ENCODE measurements at regions not wholly inside any gene's neighbourhood (a gene's known extent, or its start where the extent isn't known, plus 50 kb on each side); places are given as distances from the start of the nearest gene placed in this dataset.

DNA sequence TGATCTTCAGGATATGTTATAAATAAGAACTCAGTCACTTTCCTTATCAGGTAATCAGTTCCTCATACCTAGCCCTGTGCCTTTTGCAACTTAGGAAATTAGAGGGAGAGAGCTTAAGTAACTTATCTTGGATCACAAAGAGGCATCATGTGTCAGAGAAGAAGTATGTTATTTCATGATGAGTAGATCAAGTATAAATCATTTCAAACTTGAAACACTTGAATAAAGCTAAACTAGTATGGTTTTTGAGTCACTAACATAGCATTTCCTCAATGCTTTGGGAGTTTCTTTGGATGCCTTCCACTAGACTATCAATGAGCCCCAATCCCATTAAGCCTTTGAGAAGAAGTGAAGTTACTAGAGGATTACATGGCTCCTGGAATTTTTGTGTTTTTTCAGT, 102.6 kb upstream of the TNFAIP3 start:
- H3K9me3 ChIP-seq, result peaks cover 0 to 11% (median 0%) of the 10 kb centered on the region in 3 donors
- no peak for TF ChIP-seq EP300 (IDR thresholded peaks at IDR 0.05)
- TF ChIP-seq POLR2AphosphoS5 (IDR thresholded peaks at IDR 0.05), result no peak
- TF ChIP-seq POLR2A (IDR thresholded peaks at IDR 0.05), result no peak
- TF ChIP-seq CTCF (IDR thresholded peaks at IDR 0.05), result no peak
- no peak overlapping the region for H3K4me3 ChIP-seq
- no peak overlapping the region for H3K27ac ChIP-seq
- no peaks in the 10 kb centered on the region for H3K4me1 ChIP-seq
- no peak for ATAC-seq
- H3K36me3 ChIP-seq, result no peaks in the 10 kb centered on the region
- H3K27me3 ChIP-seq, result no peaks in the 10 kb centered on the region

DNA sequence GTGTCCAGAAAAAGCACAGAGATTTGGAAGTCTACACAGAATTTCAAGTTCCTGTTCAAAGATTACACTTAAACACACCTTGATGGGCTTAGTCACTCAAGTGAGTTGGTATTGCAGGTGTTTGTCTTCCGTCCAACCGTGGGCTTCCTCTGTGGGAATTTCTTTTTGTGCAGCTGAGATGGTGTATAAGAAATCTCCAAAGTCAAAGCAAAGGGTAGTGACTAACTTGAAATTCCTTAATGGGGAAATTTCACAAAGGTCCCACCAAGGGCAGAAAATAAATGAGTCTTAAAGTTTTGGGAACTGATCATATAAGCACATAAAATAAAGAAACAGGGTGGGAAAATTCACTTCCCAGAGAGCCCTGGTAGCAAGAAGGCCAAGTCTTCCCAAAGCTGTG, 102.0 kb upstream of the TNFAIP3 start:
- H3K27ac ChIP-seq, result no peak overlapping the region
- 94 to 100% methylated on average over 2 of the region's 2 CpGs for WGBS, 2 donors (ENCODE audit: low coverage in 1 of 2)
- no peaks in the 10 kb centered on the region for H3K36me3 ChIP-seq
- H3K4me1 ChIP-seq, result no peaks in the 10 kb centered on the region
- H3K9me3 ChIP-seq, result peaks cover 0 to 11% (median 0%) of the 10 kb centered on the region in 3 donors
- no peak for ATAC-seq
- H3K27me3 ChIP-seq, result no peaks in the 10 kb centered on the region
- no peak overlapping the region for H3K4me3 ChIP-seq
- TF ChIP-seq CTCF (IDR thresholded peaks at IDR 0.05), result no peak
- no peak for TF ChIP-seq POLR2AphosphoS5 (IDR thresholded peaks at IDR 0.05)
- TF ChIP-seq EP300 (IDR thresholded peaks at IDR 0.05), result no peak
- no peak for TF ChIP-seq POLR2A (IDR thresholded peaks at IDR 0.05)

- WGBS, 2 donors (ENCODE audit: low coverage in 1 of 2), result 91 to 100% methylated on average over 4 of the region's 5 CpGs
- TF ChIP-seq EP300 (IDR thresholded peaks at IDR 0.05) (no peak), CTCF (IDR thresholded peaks at IDR 0.05) (no peak), POLR2A (IDR thresholded peaks at IDR 0.05) (no peak), POLR2AphosphoS5 (IDR thresholded peaks at IDR 0.05) (no peak)
- no peak for ATAC-seq
Measured at GRCh38 chr6:137766596-137767370, 100.3 kb upstream of the TNFAIP3 start.

GRCh38 chr6:137767465-137767864, 99.6 kb upstream of the TNFAIP3 start:
- peaks cover 0 to 11% (median 0%) of the 10 kb centered on the region in 3 donors for H3K9me3 ChIP-seq
- H3K27ac ChIP-seq, result no peak overlapping the region
- TF ChIP-seq EP300 (IDR thresholded peaks at IDR 0.05) (no peak), POLR2A (IDR thresholded peaks at IDR 0.05) (no peak), POLR2AphosphoS5 (IDR thresholded peaks at IDR 0.05) (no peak), CTCF (IDR thresholded peaks at IDR 0.05) (no peak)
- ATAC-seq, result no peak
- H3K36me3 ChIP-seq, result no peaks in the 10 kb centered on the region
- H3K4me1 ChIP-seq, result no peaks in the 10 kb centered on the region
- 60 to 87% methylated on average over 2 of the region's 2 CpGs for WGBS, 2 donors (ENCODE audit: low coverage in 1 of 2)
- no peak overlapping the region for H3K4me3 ChIP-seq
- H3K27me3 ChIP-seq, result no peaks in the 10 kb centered on the region

More at GRCh38 chr6:137766596-137767370, 100.3 kb upstream of the TNFAIP3 start:
- Histone ChIP-seq H3K27me3 (no peaks in the 10 kb centered on the region), H3K36me3 (no peaks in the 10 kb centered on the region), H3K4me3 (no peak overlapping the region), H3K4me1 (no peaks in the 10 kb centered on the region), H3K27ac (no peak overlapping the region), H3K9me3 (peaks cover 0 to 11% (median 0%) of the 10 kb centered on the region in 3 donors)

All from gastroesophageal sphincter (tissue), 4 donors.